Activated CD4-positive, alpha-beta T cell treated with anti-CD3 and anti-CD28 coated beads, Interleukin-2, amount 50 U/mL, for 24 hours (primary cell): ENCODE measurements at regions not wholly inside any gene's neighbourhood (a gene's known extent, or its start where the extent isn't known, plus 50 kb on each side); places are given as distances from the start of the nearest gene placed in this dataset.
"Not testable (repeated sequence)": the region's sequence is repeated elsewhere in the genome, so short reads cannot be mapped to it uniquely, and the experiment has no call there.

Experiments
- DNase-seq, 2 donors: peaks; one replicate each; pipeline ENCODE4 v3.0.0-alpha.2; 2020; ENCODE audit warnings: low read depth in 1 of 2, low spot score in 1 of 2

DNA sequence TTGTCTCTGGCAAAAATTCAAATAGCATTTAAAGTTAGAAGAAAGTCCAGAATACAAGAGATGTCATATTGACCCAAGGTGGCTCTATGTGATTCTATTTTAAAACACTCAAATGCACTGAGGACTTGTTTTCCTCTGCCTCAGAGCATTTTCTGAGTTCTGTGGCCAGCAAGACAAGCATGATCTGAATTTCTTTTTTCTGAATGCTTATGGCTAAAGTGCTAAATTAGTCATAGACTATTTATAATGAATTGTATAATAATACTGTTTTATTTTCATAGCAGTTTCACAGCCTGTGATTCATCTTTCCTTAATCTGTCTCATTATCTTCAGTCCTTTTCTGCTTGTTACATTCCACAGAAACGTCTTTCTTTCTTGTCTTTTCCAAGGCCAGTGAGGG is 63.9 kb upstream of the SEC22B start:
- not testable (repeated sequence) for DNase-seq

DNA sequence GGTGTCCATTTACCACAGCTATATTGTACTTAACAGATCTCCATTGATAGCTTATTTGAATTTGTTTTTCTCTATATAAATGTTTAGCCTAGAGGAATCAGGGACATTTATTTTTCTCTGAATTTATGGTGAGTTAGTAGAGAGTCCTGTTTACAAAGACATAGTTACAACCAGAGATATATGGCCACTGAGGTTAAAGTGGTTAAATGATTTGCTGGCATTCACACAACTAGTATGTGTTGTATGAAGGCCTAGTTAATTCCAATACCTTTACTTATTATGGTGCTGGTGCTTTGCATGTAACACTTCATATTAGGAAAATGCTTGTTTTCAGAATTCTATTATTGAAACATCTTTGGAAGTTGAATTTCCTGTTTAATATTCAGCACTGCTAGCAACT is 63.0 kb upstream of the SEC22B start:
- not testable (repeated sequence) for DNase-seq

DNA sequence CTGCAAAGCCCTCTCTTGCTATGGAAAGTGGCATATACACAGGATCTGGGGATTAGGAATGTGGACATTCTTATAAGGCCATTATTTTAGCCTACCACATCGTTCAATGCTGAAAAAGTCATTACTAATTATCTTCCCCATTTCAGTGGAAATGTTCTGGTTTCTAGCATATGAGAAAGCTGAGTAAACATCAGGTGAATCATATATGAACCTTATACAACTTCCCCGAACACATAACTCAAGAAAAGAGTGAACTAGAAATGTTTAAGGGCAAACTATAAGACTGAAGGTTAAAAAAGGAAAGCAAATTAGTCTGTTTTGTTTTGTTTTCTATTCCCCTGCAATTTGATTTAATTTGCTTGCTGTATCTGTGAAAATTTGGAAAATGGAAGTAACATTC is 62.5 kb upstream of the SEC22B start:
- not testable (repeated sequence) for DNase-seq

DNA sequence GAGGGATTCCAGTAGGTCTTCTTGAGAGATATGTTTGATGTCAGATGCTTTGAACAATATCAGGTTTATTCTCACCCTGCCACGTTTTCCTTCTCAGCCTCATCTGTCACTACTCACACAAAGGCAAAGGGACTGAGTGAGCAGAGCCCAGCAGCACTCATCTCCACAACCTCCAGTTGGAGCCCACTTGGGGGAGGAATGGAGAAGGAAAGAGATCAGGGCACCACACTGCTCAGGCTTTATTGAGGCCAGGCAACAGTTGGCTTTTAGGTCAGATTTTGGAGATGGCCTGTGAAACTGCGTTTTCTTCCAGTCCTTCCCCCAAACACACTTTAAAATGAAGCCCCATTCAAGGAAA is 57.3 kb upstream of the SEC22B start:
- DNase-seq: not testable (repeated sequence)

DNA sequence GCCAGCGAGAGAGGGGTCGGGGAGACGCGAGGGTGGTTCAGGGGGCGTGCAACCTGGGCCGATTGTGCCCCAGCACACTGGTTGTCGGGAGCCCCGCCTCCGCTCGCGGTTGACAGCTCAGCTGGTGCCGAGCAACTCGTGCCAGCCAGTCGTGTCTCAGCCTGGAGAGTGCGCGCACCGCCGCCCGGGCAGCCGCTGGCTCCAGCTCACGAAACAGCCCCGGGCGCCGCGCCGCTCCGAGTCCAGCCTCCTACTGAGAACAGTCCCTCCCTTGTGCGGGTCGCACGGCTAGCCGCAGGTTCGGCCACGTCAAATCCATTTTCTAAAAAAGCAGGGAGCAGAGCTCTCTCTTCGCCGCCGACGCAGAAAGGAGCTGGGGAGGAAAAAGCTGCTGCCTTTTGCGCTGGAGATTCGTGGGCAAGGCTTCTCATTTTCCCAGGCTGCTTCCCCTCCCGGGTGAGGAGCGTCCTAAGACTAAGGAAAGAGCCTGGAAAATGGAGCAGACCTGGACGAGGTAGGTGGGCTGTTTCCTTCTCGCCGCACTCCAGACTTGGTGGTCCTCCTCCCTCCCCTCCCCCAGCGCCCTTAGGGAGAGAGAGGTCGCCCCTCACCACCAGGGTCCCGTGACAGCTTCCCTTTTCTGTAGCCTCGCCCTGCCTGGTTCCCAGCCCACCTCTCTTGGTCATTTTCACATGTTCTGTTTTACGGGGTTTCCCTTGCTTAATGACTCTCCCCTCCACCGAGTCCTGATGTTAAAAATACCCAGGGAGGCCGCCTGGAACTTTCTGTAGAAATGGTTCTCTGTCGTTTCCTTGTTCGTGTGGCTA is 56.7 kb upstream of the SEC22B start:
- not testable (repeated sequence) for DNase-seq

DNA sequence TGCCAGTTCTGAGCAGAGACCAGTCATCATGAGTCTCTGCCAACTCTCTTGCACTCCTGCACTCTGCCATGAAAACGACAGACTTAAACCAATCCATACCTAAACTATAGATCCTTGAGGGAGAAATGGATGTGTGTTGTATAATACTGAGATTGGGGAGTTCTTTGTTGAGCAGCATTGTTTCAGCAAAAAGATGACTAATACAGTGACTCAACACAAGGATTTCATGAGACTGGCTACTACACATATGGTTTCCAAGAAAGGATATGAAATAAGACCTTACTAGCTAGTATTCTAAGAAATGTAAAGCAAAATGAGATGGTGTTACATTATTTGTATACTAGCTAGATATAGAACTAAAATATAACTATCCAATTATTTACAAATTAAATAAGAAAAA is 53.5 kb upstream of the SEC22B start:
- not testable (repeated sequence) for DNase-seq
